Keratinocyte (primary cell): ENCODE measurements at regions not wholly inside any gene's neighbourhood (a gene's known extent, or its start where the extent isn't known, plus 50 kb on each side); places are given as distances from the start of the nearest gene placed in this dataset.

Experiments
- CTCF ChIP-seq, 3 experiments: IDR thresholded peaks in 1 of 3; conservative IDR thresholded peaks in 1 of 3; optimal IDR thresholded peaks in 1 of 3; 2 replicates in 2 of 3; 3 replicates in 1 of 3; pipeline versions ENCODE3 to v1.5.1; 2011; ENCODE audit warnings: low read length in 3 of 3, mild to moderate bottlenecking in 3 of 3, moderate library complexity in 2 of 3, control low read depth in 1 of 3, inconsistent platforms in 1 of 3; ENCODE audit not compliant: insufficient read depth in 2 of 3; ENCODE audit errors: extremely low read depth in 1 of 3
- EZH2 ChIP-seq: IDR thresholded peaks from one replicate; pipeline ENCODE4 v1.6.1; 2012; ENCODE audit warnings: inconsistent platforms, mild to moderate bottlenecking, low read length, moderate library complexity

- no peak for TF ChIP-seq CTCF (optimal IDR thresholded peaks at IDR 0.05 in 1 of 3, IDR thresholded peaks at IDR 0.05 in 1 of 3, conservative IDR thresholded peaks at IDR 0.05 in 1 of 3; ENCODE audit: extremely low read depth in 1 of 3, insufficient read depth in 2 of 3, low read length in 3 of 3)
- TF ChIP-seq EZH2, result no peak
Observed at GRCh38 chr13:26992951-26993719, 178.5 kb downstream of the USP12 start.
